DMS153 (cell line): ENCODE measurements at regions not wholly inside any gene's neighbourhood (a gene's known extent, or its start where the extent isn't known, plus 50 kb on each side); places are given as distances from the start of the nearest gene placed in this dataset.
"Not testable (repeated sequence)": the region's sequence is repeated elsewhere in the genome, so short reads cannot be mapped to it uniquely, and the experiment has no call there.

Experiments used
- DNase-seq: peaks from one replicate; lab custom pipeline; 2025; lab: John Stamatoyannopoulos, UW

DNA sequence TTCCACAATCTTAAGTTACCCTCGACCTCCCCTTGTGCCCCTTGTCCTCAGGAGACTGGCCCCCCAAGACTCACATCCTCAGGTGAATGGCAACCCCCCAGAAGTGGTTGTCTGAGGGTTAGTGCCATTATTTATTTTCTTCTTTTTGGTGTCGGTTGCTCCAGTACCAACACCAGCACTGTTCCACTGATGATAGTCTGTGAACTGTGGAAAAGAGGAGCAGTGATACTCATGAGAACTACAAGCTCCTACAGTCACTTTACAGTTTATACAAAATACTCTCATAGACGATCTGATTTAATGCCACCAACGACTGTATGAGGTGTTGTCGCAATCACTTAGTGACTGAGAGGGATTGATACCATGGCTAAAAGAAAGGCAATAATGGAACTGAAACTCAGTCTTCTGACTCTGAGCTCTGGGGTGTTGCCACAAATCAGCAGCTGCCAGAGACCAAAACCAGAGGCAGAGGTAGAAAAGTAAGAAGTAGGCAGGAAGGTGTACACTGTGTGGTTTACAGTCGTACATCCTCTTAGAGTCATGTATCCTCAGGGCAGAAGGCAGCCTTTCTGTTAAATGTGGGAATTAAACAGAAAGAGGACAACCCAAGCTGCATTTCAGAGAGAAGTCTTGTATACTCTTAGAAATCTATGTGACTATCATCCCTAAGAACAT lies 90.8 kb upstream of the ADCY2 start:
- not testable (repeated sequence) for DNase-seq

DNA sequence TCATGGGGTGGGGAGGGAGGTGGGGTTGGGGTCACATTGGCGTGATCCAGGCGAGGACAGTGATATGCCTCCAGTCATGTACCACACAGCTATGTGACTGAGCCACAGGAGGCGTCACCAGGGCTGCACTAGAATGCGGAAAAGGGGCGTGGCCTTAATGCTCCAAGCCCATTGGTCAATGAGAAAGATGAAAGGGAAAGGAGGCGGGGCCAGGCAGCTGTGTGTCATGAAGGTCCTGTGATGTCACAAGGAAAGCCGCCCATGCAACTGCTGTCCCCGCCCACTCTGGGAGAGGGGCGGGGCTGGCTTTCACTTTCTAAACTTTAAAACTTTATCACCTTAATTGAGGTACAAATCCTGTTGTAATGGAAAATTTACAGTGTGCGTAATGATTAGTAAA lies 89.4 kb upstream of the ADCY2 start:
- DNase-seq: not testable (repeated sequence)

DNA sequence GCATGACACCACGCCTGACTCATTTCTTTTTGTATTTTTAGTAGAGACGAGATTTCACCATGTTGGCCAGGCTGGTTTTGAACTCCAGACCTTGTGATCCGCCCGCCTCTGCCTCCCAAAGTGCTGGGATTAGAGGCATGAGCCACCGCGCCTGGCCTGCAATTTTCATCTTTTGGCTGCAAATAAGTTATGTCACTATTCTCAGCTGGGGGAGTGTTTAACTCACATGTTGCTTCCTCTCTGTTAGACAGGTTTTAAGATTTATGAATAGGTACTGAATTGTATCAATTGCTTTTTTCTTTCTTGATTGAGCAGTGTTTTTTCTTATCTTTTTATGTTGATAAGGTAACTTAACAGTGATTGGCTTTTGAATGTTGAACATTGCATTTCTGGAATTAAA lies 88.2 kb upstream of the ADCY2 start:
- DNase-seq: not testable (repeated sequence)

DNA sequence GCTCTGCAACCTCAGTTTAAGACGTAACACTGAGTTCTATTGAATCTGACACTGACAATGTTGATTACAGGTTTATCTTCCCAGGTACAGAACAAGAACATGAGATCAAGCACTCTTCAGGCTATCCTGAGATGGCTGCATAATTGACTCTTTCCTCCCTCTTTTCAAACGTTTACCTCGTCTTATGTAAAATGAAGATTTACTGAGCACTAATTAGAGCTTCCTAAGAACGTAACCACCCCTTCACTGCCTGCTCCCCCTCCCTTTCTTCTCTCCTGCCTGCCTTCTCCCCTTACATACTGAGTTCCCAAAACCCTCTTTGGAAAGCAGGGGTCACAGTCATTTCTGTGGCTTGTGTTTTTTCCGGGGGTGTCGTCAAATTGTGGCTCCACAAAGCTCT lies 86.2 kb upstream of the ADCY2 start:
- not testable (repeated sequence) for DNase-seq

DNA sequence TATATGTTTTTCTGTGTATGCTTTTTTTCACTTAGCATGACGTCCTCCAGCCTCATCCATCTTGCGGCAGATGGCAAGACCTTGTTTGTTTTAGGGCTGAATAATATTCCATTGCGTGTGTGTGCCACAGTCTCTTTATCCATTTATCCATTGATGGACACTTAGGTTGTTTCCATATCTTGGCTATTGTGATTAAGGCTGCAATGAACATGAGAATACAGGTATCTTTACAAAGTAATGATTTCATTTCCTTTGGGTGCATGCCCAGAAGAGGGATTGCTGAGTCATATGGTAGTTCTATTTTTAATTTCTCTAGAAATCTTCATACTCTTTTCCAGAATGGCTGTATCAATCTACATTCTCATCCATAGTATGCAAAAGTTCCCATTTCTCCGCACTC lies 85.3 kb upstream of the ADCY2 start:
- not testable (repeated sequence) for DNase-seq

DNA sequence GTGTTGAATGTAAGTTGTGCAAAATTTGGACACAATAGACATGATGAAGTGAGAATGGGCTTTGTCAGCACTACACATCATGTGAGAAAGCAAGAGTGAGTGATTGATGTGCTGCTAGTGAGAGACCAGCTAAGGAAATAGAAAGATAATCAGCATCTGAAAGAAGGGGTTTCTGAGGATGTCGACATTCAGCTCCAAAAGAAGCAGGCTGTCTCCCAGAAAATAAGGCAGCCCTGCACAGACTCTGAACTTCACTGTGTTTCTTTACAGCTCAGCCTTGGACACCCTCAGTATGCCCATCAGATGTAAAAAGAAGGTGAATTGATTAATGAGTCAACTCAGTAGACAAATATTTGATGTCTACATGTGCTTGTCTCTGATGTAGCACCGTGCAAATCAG lies 80.8 kb upstream of the ADCY2 start:
- DNase-seq: no peak

DNA sequence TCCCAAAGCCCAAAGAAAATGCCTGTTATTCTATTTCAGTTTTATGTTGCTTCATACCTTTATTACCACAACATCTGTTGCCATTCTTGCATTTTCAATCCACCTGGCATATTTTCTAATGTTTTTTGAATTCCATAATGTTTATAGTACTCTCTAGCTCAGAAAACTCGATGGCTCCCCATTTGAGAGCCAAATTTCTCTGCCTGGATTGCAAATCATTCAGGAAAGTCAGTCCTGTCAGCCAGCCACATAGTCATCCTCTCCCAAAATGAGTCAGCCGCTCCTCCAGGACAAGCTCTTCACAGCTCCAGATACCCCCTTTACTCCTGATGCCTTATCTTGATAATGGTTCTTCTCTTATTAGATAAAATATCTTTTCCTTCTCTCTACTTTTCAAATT lies 78.2 kb upstream of the ADCY2 start:
- DNase-seq: no peak

DNA sequence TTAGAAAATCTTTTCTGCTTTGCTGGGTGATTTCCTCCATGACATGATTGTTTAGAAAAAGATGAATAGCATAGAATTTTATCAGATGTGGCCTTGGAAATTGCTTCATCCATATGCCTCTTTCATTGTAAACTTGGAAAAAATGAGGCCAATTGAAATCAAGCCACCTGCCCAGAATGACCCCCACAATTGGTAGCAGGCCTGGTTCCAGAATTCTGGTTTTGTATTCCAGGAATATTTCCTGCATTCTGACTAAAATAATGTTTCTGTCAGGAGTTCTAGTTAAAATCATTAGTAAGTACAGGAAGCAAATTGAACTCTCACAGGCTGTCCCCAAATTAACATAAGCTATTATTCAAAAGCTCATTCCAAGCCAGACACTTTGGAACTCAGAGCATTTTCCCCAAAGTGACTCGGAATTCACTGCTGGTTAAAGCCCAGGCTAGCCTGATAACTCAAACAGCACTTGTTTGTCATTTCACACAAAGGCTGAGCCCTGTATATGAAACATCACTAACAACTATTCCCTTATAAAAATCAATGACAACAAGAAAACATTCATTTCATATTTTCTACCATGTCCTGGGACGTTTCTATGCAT lies 75.1 kb upstream of the ADCY2 start:
- DNase-seq: no peak

DNA sequence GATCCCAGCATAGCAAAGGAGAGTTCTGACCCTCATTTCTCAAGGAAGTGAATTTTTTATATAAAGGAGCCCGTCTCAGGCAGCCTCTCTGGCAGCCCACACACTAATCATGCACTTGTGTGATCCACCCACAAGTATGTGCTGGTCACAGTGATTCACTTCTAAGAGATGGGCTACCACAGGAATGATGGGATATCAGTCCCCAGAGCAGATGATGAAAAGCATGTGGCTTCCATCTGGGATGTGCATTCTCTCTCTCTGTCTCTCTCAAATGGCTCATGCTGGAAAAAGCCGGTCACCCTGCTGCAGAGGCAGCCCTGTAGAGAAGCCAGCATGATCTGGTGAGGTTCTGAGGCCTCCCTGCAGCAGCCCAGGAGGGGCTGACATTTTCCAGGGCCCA lies 74.2 kb upstream of the ADCY2 start:
- no peak for DNase-seq

DNA sequence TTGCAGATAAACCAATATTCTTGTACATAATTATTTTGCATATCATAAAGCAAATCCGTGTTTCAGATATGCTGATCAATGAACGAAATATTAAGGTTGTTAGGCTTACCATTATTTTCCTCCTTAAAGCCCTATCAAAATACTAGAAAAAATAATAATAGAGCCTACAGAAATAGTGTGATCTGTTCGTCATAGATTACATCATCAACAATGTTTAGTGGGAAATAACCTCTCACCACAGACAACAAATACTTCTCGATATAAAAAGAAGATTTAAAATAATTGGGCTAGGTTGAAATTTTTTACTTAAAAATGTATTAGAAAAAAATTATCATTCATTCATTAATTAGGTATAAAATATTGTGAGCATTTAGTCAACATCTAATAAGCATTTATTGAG lies 71.0 kb upstream of the ADCY2 start:
- DNase-seq: no peak

DNA sequence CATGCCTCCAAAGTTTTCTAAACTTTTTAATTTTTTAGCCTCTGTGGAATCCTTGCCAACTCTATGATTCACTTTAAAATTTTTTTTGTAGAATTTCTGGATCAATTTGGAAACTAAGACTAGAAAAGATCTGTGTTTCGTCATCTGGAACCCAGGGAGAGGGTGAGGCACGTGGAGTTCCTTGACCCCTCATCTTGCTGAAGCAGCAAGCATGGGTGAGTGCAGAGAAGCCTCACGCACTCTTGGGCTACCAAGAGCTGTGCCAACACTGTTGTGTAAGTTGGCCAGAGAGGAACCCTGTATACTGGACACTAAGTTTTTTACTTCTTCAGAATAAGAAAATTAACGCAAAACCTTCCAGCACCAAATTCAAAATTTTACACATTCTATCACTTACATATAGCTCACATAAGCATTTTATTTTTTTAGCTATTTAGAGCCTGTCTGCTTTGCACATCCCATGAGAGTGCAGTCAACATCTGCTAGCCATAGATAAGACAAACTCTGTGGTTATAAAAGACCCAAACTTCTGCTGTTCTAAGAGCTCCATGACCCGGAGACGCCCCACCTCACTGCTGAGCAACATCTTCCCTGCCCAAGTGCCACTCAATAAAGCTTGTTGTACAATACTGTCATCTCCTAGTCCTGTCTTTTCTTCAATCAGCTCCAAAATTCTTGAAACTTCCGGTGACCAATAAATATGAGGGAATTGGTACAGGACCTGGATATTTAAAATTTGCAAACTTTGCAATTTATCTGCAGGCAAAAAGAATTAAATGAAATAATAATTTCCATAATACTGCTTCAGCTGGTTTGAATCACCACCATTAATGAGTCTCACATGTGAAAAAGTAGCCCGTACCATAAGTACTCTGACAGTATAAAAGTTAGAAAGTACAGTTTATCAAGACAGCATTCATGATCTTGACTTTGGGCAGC lies 69.7 kb upstream of the ADCY2 start:
- DNase-seq: no peak

DNA sequence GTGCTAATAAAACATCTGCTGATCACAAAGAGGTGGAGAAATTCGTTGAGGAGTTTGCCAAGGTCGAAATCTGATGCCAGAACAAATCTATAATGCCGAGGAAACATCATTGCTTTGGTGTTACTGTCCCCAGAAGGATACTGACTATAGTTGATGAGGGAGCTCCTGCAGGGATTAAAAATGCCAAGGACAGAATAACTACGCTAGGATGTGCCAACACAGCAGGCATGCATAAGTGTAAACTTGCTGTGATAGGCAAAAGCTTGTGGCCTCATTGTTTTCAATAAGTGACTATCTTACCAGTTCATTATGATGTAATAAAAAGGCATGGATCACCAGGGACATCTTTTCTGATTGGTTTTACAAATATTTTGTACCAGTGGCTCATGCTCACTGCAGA lies 66.8 kb upstream of the ADCY2 start:
- DNase-seq: no peak

DNA sequence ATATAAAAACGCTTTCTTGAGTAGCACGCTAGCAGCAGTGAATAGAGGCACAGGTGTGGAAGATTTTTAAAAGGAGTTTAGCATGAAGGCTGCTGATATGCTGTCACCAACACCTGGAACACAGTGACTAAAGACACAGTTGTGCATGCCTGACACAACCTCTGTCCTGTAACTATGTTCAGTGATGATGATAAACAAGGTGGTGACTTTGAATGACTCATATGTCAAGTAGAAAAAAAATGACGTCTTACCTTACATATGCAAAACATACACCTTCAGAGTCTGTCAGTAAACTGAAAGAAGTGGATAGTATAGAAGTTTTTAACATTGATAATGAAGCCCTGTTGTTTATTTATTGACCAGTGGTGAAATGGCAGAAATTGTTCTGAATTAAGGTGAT lies 66.2 kb upstream of the ADCY2 start:
- no peak for DNase-seq

DNA sequence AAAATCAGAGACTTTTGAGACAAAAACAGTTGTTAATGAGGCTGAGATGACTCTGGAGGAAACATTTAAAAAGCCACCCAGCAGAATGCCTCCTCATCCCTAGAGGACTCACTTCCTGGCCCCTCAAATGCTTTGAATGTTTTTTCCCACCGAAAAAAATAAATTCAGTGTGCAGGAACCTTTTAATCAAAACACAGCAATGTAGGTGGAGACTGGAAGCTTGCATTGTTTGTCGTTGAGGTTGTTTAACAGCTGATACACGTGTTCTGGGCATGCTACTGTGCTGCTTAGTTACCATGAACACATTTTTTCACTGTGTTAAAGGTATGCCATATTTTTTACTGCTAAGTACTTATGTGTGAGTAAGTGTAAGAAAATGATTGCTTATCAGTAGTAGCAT lies 65.7 kb upstream of the ADCY2 start:
- no peak for DNase-seq

DNA sequence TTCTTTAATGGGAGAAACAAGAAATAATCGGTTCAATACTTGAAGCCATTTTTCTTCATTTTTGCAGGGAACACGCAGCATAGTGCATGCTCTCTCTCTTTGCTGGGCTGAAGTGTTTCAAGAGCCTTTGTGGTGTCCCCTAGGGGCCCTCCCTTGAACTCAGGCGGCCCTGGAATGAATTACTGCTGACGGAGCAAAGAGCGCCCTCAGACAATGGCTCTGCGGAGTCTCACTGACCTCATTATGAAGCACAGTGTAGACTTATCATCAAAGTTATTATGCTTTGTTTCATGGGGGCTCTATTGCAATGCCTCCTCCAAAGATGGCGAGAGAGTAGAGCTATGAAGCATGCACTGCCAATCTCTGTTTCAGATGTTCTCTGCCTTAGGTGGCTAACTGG lies 64.8 kb upstream of the ADCY2 start:
- peak; percentile 21 for DNase-seq
